Bronchial epithelial cell (primary cell): ENCODE measurements at regions not wholly inside any gene's neighbourhood (a gene's known extent, or its start where the extent isn't known, plus 50 kb on each side); places are given as distances from the start of the nearest gene placed in this dataset.
A peak's percentile ranks its signal among the peaks of the same experiment; 100 is the strongest.

Source experiments
- DNase-seq: peaks from one replicate; pipeline ENCODE4 v3.0.0-alpha.2; 2010; ENCODE audit warnings: low read depth
- FAIRE-seq: peaks from 2 replicates; lab custom pipeline; 2011; peaks lifted over from hg19 to GRCh38; lab: Jason Lieb, UNC
- H3K27me3 ChIP-seq: 2 replicates; pipeline ENCODE4 v1.5.1; 2011; ENCODE audit warnings: low read length; ENCODE audit not compliant: control insufficient read depth, insufficient read depth
- H3K36me3 ChIP-seq: 2 replicates; pipeline ENCODE4 v1.5.1; 2011; ENCODE audit warnings: low read length; ENCODE audit not compliant: control insufficient read depth, insufficient read depth
- H3K4me3 ChIP-seq: 2 replicates; pipeline ENCODE4 v1.5.1; 2011; ENCODE audit warnings: mild to moderate bottlenecking, low read depth, low read length, control low read depth
- CTCF ChIP-seq: IDR thresholded peaks from 2 replicates; pipeline ENCODE4 v1.5.1; 2011; ENCODE audit warnings: mild to moderate bottlenecking, moderate library complexity, low read length, control low read depth, inconsistent platforms; ENCODE audit not compliant: insufficient read depth, severe bottlenecking

GRCh38 chr12:77553976-77554619 is 276.6 kb upstream of the NAV3 start:
- no peak for TF ChIP-seq CTCF
- no peak for FAIRE-seq
- DNase-seq = no peak
- Histone ChIP-seq H3K27me3 (no peaks in the 10 kb centered on the region), H3K36me3 (no peaks in the 10 kb centered on the region), H3K4me3 (no peak overlapping the region)

- peak; percentile 58 for FAIRE-seq
- Histone ChIP-seq H3K36me3 (no peaks in the 10 kb centered on the region), H3K27me3 (no peaks in the 10 kb centered on the region), H3K4me3 (no peak overlapping the region)
- TF ChIP-seq CTCF = no peak
- DNase-seq = no peak
Observed at GRCh38 chr12:77549383-77550128, 281.1 kb upstream of the NAV3 start.

GRCh38 chr12:77548797-77549196 is 281.9 kb upstream of the NAV3 start:
- no peak for DNase-seq
- no peaks in the 10 kb centered on the region for H3K36me3 ChIP-seq
- H3K4me3 ChIP-seq = no peak overlapping the region
- no peak for TF ChIP-seq CTCF
- no peak for FAIRE-seq
- H3K27me3 ChIP-seq = no peaks in the 10 kb centered on the region

GRCh38 chr12:77540097-77540496 is 290.6 kb upstream of the NAV3 start:
- H3K36me3 ChIP-seq = no peaks in the 10 kb centered on the region
- H3K4me3 ChIP-seq = no peak overlapping the region
- no peak for TF ChIP-seq CTCF
- no peak for DNase-seq
- H3K27me3 ChIP-seq = no peaks in the 10 kb centered on the region
- no peak for FAIRE-seq

GRCh38 chr12:77537663-77538062 is 293.0 kb upstream of the NAV3 start:
- H3K36me3 ChIP-seq = no peaks in the 10 kb centered on the region
- no peak for FAIRE-seq
- no peaks in the 10 kb centered on the region for H3K27me3 ChIP-seq
- TF ChIP-seq CTCF = no peak
- DNase-seq = peak; percentile 39
- no peak overlapping the region for H3K4me3 ChIP-seq
